Karpas-422 (cell line): ENCODE measurements at regions not wholly inside any gene's neighbourhood (a gene's known extent, or its start where the extent isn't known, plus 50 kb on each side); places are given as distances from the start of the nearest gene placed in this dataset.
"Not testable (repeated sequence)": the region's sequence is repeated elsewhere in the genome, so short reads cannot be mapped to it uniquely, and the experiment has no call there.

ENCODE experiments used
- DNase-seq: peaks from one replicate; pipeline ENCODE4 v3.0.0-alpha.2; 2015
- H2AFZ ChIP-seq: fragments of 200-600 bp; sonication (generic); 2 replicates; pipeline ENCODE4 v1.6.1; 2014; ENCODE audit warnings: antibody characterized with exemption, low read length, mixed read lengths
- H3K27ac ChIP-seq: fragments of 200-600 bp; sonication (generic); 2 replicates; pipeline ENCODE4 v1.5.1; 2014; ENCODE audit warnings: mild to moderate bottlenecking, low read length, moderate library complexity
- H3K27me3 ChIP-seq: fragments of 200-600 bp; sonication (generic); 2 replicates; pipeline ENCODE4 v1.6.1; 2014; ENCODE audit warnings: low read length, mixed read lengths
- H3K36me3 ChIP-seq: fragments of 200-600 bp; sonication (generic); 2 replicates; pipeline ENCODE4 v1.6.1; 2014; ENCODE audit warnings: low read length, mixed read lengths; ENCODE audit not compliant: insufficient read depth
- H3K4me1 ChIP-seq: fragments of 200-600 bp; sonication (generic); 2 replicates; pipeline ENCODE4 v1.6.1; 2014; ENCODE audit warnings: mild to moderate bottlenecking, low read length, mixed read lengths
- H3K4me2 ChIP-seq: fragments of 200-600 bp; sonication (generic); 2 replicates; pipeline ENCODE4 v1.6.1; 2014; ENCODE audit warnings: low read length, low read depth, mild to moderate bottlenecking; ENCODE audit not compliant: poor library complexity, severe bottlenecking
- H3K4me3 ChIP-seq: fragments of 200-600 bp; sonication (generic); 2 replicates; pipeline ENCODE4 v1.5.1; 2014; ENCODE audit warnings: mild to moderate bottlenecking, antibody characterized with exemption, low read length, mixed read lengths
- H3K79me2 ChIP-seq: fragments of 200-600 bp; sonication (generic); 2 replicates; pipeline ENCODE4 v1.6.1; 2014; ENCODE audit warnings: mild to moderate bottlenecking, low read length, mixed read lengths
- H3K9ac ChIP-seq: fragments of 200-600 bp; sonication (generic); 2 replicates; pipeline ENCODE4 v1.6.0; 2014; ENCODE audit warnings: low read length
- H3K9me2 ChIP-seq: fragments of 200-600 bp; sonication (generic), shearing (Covaris generic); replicated peaks from 2 replicates; pipeline ENCODE4 v1.6.0; 2014; ENCODE audit warnings: mild to moderate bottlenecking, low read length, moderate library complexity; ENCODE audit not compliant: insufficient read depth
- H3K9me3 ChIP-seq: fragments of 300-700, 200-600 bp; sonication (generic); 2 replicates; pipeline ENCODE4 v1.6.1; 2014; ENCODE audit warnings: low read length, mixed read lengths
- H4K20me1 ChIP-seq: fragments of 200-600 bp; sonication (generic); 2 replicates; pipeline ENCODE4 v1.6.1; 2014; ENCODE audit warnings: mild to moderate bottlenecking, antibody characterized with exemption, low read length, low read depth; ENCODE audit not compliant: insufficient read depth

- H3K79me2 ChIP-seq: no peaks in the 10 kb centered on the region
- H3K36me3 ChIP-seq: no peaks in the 10 kb centered on the region
- H4K20me1 ChIP-seq: no peaks in the 10 kb centered on the region
- H2AFZ ChIP-seq: no peak overlapping the region
- H3K4me2 ChIP-seq: no peak overlapping the region
- no peaks in the 10 kb centered on the region for H3K4me1 ChIP-seq
- no peaks in the 10 kb centered on the region for H3K9me3 ChIP-seq
- H3K9me2 ChIP-seq: no peaks in the 10 kb centered on the region
- no peak overlapping the region for H3K27ac ChIP-seq
- no peak for DNase-seq
- no peak overlapping the region for H3K9ac ChIP-seq
- H3K27me3 ChIP-seq: no peaks in the 10 kb centered on the region
- no peak overlapping the region for H3K4me3 ChIP-seq
Measured at GRCh38 chr13:112220925-112221324, 154.0 kb downstream of the SOX1 start.

- DNase-seq: no peak
- no peaks in the 10 kb centered on the region for H3K9me3 ChIP-seq
- no peaks in the 10 kb centered on the region for H4K20me1 ChIP-seq
- no peaks in the 10 kb centered on the region for H3K9me2 ChIP-seq
- no peak overlapping the region for H3K27ac ChIP-seq
- no peaks in the 10 kb centered on the region for H3K79me2 ChIP-seq
- H3K27me3 ChIP-seq: no peaks in the 10 kb centered on the region
- H3K4me2 ChIP-seq: no peak overlapping the region
- H3K4me3 ChIP-seq: no peak overlapping the region
- H3K9ac ChIP-seq: no peak overlapping the region
- no peak overlapping the region for H2AFZ ChIP-seq
- H3K36me3 ChIP-seq: no peaks in the 10 kb centered on the region
- no peaks in the 10 kb centered on the region for H3K4me1 ChIP-seq
Measured at GRCh38 chr13:112222971-112223370, 153.2 kb upstream of the SPACA7 start.

GRCh38 chr13:112223929-112224328 is 152.2 kb upstream of the SPACA7 start:
- H3K9ac ChIP-seq, H3K9me3 ChIP-seq, H3K27ac ChIP-seq, H4K20me1 ChIP-seq, H3K36me3 ChIP-seq, H3K9me2 ChIP-seq, H2AFZ ChIP-seq, H3K4me3 ChIP-seq, H3K79me2 ChIP-seq, H3K4me2 ChIP-seq, H3K27me3 ChIP-seq, H3K4me1 ChIP-seq: not testable (repeated sequence)
- peak; percentile 46 for DNase-seq

- Histone ChIP-seq H3K27ac (no peak overlapping the region), H3K9me2 (no peaks in the 10 kb centered on the region), H4K20me1 (no peaks in the 10 kb centered on the region), H2AFZ (no peak overlapping the region), H3K9me3 (no peaks in the 10 kb centered on the region), H3K36me3 (no peaks in the 10 kb centered on the region), H3K79me2 (no peaks in the 10 kb centered on the region), H3K4me2 (no peak overlapping the region), H3K9ac (no peak overlapping the region), H3K4me1 (no peaks in the 10 kb centered on the region), H3K27me3 (no peaks in the 10 kb centered on the region), H3K4me3 (no peak overlapping the region)
- DNase-seq: no peak
Measured at GRCh38 chr13:112225429-112226090, 150.6 kb upstream of the SPACA7 start.

- H3K36me3 ChIP-seq: no peaks in the 10 kb centered on the region
- H3K9me2 ChIP-seq: no peaks in the 10 kb centered on the region
- no peaks in the 10 kb centered on the region for H3K79me2 ChIP-seq
- no peaks in the 10 kb centered on the region for H3K9me3 ChIP-seq
- no peaks in the 10 kb centered on the region for H3K27me3 ChIP-seq
- H3K4me3 ChIP-seq: no peak overlapping the region
- DNase-seq: no peak
- no peak overlapping the region for H3K9ac ChIP-seq
- no peak overlapping the region for H3K4me2 ChIP-seq
- H4K20me1 ChIP-seq: no peaks in the 10 kb centered on the region
- H2AFZ ChIP-seq: no peak overlapping the region
- H3K27ac ChIP-seq: no peak overlapping the region
- H3K4me1 ChIP-seq: no peaks in the 10 kb centered on the region
Measured at GRCh38 chr13:112226320-112227002, 149.7 kb upstream of the SPACA7 start.

GRCh38 chr13:112227031-112227430 is 149.1 kb upstream of the SPACA7 start:
- Histone ChIP-seq H3K9ac (no peak overlapping the region), H3K79me2 (no peaks in the 10 kb centered on the region), H3K4me1 (no peaks in the 10 kb centered on the region), H2AFZ (no peak overlapping the region), H3K27ac (no peak overlapping the region), H3K9me3 (no peaks in the 10 kb centered on the region), H3K27me3 (no peaks in the 10 kb centered on the region), H3K4me2 (no peak overlapping the region), H4K20me1 (no peaks in the 10 kb centered on the region), H3K36me3 (no peaks in the 10 kb centered on the region), H3K4me3 (no peak overlapping the region), H3K9me2 (no peaks in the 10 kb centered on the region)
- DNase-seq: no peak

GRCh38 chr13:112229445-112229844 is 146.7 kb upstream of the SPACA7 start:
- H4K20me1 ChIP-seq: no peaks in the 10 kb centered on the region
- H3K27ac ChIP-seq: no peak overlapping the region
- H3K4me2 ChIP-seq: no peak overlapping the region
- no peaks in the 10 kb centered on the region for H3K36me3 ChIP-seq
- no peak overlapping the region for H3K9ac ChIP-seq
- H3K27me3 ChIP-seq: no peaks in the 10 kb centered on the region
- no peaks in the 10 kb centered on the region for H3K9me2 ChIP-seq
- H3K4me1 ChIP-seq: no peaks in the 10 kb centered on the region
- no peaks in the 10 kb centered on the region for H3K79me2 ChIP-seq
- no peak overlapping the region for H3K4me3 ChIP-seq
- no peak for DNase-seq
- no peaks in the 10 kb centered on the region for H3K9me3 ChIP-seq
- H2AFZ ChIP-seq: no peak overlapping the region

GRCh38 chr13:112229992-112230872 is 145.9 kb upstream of the SPACA7 start:
- no peaks in the 10 kb centered on the region for H3K36me3 ChIP-seq
- no peak overlapping the region for H3K9ac ChIP-seq
- DNase-seq: no peak
- no peaks in the 10 kb centered on the region for H4K20me1 ChIP-seq
- H3K4me3 ChIP-seq: no peak overlapping the region
- H3K27ac ChIP-seq: no peak overlapping the region
- H3K9me3 ChIP-seq: no peaks in the 10 kb centered on the region
- H3K4me1 ChIP-seq: no peaks in the 10 kb centered on the region
- H2AFZ ChIP-seq: no peak overlapping the region
- no peak overlapping the region for H3K4me2 ChIP-seq
- no peaks in the 10 kb centered on the region for H3K9me2 ChIP-seq
- no peaks in the 10 kb centered on the region for H3K27me3 ChIP-seq
- H3K79me2 ChIP-seq: no peaks in the 10 kb centered on the region
